SK-N-MC (cell line): ENCODE measurements at regions not wholly inside any gene's neighbourhood (a gene's known extent, or its start where the extent isn't known, plus 50 kb on each side); places are given as distances from the start of the nearest gene placed in this dataset.

Experiments
- DNase-seq: peaks from one replicate; pipeline ENCODE4 v3.0.0-alpha.2; 2011; ENCODE audit warnings: low read depth, low spot score
- H3K27ac ChIP-seq: fragments of 200-600 bp; sonication (generic); 2 replicates; pipeline ENCODE4 v1.5.1; 2016; ENCODE audit warnings: mixed run types
- H3K36me3 ChIP-seq: fragments of 200-600 bp; sonication (generic); 2 replicates; pipeline ENCODE4 v1.6.1; 2017; ENCODE audit warnings: antibody characterized with exemption, low read length, mixed read lengths; ENCODE audit not compliant: insufficient read depth
- H3K4me3 ChIP-seq: fragments of 200-600 bp; sonication (generic); 2 replicates; pipeline ENCODE4 v1.5.1; 2016
- H3K9ac ChIP-seq: fragments of 200-600 bp; sonication (generic); 2 replicates; pipeline ENCODE4 v1.8.0; 2017; ENCODE audit warnings: mixed run types, mixed read lengths; ENCODE audit not compliant: insufficient read length
- H3K9me3 ChIP-seq: fragments of 200-600 bp; sonication (generic); 2 replicates; pipeline ENCODE4 v1.6.1; 2017; ENCODE audit warnings: low read depth, mild to moderate bottlenecking, antibody characterized with exemption, low read length, moderate library complexity, mixed read lengths
- EZH2 ChIP-seq: fragments of 200-600 bp; sonication (generic); IDR thresholded peaks from one replicate; pipeline ENCODE4 v1.6.1; 2017; ENCODE audit warnings: antibody characterized with exemption
- FOXP2 ChIP-seq: optimal IDR thresholded peaks from 2 replicates; pipeline ENCODE3; 2011; ENCODE audit warnings: mild to moderate bottlenecking, moderate library complexity; ENCODE audit not compliant: insufficient read depth; ENCODE audit errors: extremely low read length, control extremely low read depth
- POLR2AphosphoS5 ChIP-seq: IDR thresholded peaks from 2 replicates; pipeline ENCODE4 v1.6.1; 2012; ENCODE audit warnings: mild to moderate bottlenecking, low read depth, low read length, borderline replicate concordance

GRCh38 chr21:20944139-20944538 lies 54.1 kb upstream of the NCAM2 start:
- DNase-seq: no peak
- TF ChIP-seq FOXP2 (no peak), EZH2 (no peak), POLR2AphosphoS5 (no peak)
- H3K36me3 ChIP-seq: no peaks in the 10 kb centered on the region
- H3K27ac ChIP-seq: no peak overlapping the region
- H3K4me3 ChIP-seq: no peak overlapping the region
- H3K9ac ChIP-seq: no peak overlapping the region
- no peaks in the 10 kb centered on the region for H3K9me3 ChIP-seq

- TF ChIP-seq EZH2: no peak
- TF ChIP-seq FOXP2: no peak
- no peak for TF ChIP-seq POLR2AphosphoS5
- Histone ChIP-seq H3K36me3 (no peaks in the 10 kb centered on the region), H3K9ac (no peak overlapping the region), H3K4me3 (no peak overlapping the region), H3K9me3 (no peaks in the 10 kb centered on the region), H3K27ac (no peak overlapping the region)
- no peak for DNase-seq
Measured at GRCh38 chr21:20946701-20947100, 51.5 kb upstream of the NCAM2 start.
